Esophagus muscularis mucosa (tissue), 4 donors: ENCODE measurements at regions not wholly inside any gene's neighbourhood (a gene's known extent, or its start where the extent isn't known, plus 50 kb on each side); places are given as distances from the start of the nearest gene placed in this dataset.

Experiments used
- EP300 ChIP-seq: sonication (generic); formaldehyde crosslinking; IDR thresholded peaks from one replicate; pipeline ENCODE4 v1.6.1; 2017; ENCODE audit warnings: antibody characterized with exemption
- POLR2A ChIP-seq: fragments of 450-650 bp; IDR thresholded peaks from one replicate; pipeline ENCODE4 v1.6.1; 2017; ENCODE audit warnings: antibody characterized with exemption, moderate library complexity, mild to moderate bottlenecking, low read depth
- POLR2AphosphoS5 ChIP-seq, 2 donors: sonication (generic); formaldehyde crosslinking; IDR thresholded peaks; one replicate each; pipeline ENCODE4 v1.6.1; 2017; ENCODE audit warnings: antibody characterized with exemption in 2 of 2
- TF ChIP-seq, protein P1 (sequence below), 3 experiments: fragments of 200-600 bp in 2 of 3; fragments of 450-650 bp in 1 of 3; sonication (generic) in 2 of 3; IDR thresholded peaks; one replicate each; pipeline ENCODE4 v1.5.1; 2017 to 2019; ENCODE audit warnings: antibody characterized with exemption in 3 of 3, mild to moderate bottlenecking in 2 of 3, moderate library complexity in 1 of 3

DNA sequence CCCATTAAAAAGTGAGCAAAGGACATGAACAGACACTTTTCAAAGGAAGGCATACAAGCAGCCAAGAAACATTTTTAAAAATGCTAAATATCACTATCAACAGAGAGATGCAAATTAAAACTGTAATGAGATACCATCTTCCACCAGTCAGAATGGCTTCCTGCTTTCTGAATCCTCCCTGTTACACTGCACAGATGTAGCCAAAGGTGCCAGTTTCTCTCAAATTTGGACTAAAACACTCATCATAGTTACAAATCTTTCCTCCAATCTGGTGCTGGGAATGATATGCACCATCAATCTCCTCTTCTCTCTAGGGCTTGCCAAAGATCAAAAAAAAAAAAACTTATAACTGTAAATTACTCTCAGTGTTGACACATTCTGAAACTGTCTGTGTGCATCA, 311.8 kb upstream of the CLEC14A start:
- TF ChIP-seq POLR2A (no peak), POLR2AphosphoS5 (IDR thresholded peaks at IDR 0.05) (no peak), EP300 (no peak)
- TF ChIP-seq, protein P1, sequence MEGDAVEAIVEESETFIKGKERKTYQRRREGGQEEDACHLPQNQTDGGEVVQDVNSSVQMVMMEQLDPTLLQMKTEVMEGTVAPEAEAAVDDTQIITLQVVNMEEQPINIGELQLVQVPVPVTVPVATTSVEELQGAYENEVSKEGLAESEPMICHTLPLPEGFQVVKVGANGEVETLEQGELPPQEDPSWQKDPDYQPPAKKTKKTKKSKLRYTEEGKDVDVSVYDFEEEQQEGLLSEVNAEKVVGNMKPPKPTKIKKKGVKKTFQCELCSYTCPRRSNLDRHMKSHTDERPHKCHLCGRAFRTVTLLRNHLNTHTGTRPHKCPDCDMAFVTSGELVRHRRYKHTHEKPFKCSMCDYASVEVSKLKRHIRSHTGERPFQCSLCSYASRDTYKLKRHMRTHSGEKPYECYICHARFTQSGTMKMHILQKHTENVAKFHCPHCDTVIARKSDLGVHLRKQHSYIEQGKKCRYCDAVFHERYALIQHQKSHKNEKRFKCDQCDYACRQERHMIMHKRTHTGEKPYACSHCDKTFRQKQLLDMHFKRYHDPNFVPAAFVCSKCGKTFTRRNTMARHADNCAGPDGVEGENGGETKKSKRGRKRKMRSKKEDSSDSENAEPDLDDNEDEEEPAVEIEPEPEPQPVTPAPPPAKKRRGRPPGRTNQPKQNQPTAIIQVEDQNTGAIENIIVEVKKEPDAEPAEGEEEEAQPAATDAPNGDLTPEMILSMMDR (IDR thresholded peaks at IDR 0.05): no peak
